Gastroesophageal sphincter (tissue), 4 donors: ENCODE measurements at regions not wholly inside any gene's neighbourhood (a gene's known extent, or its start where the extent isn't known, plus 50 kb on each side); places are given as distances from the start of the nearest gene placed in this dataset.

ENCODE experiments used
- ATAC-seq: fragments of 150-250 bp; one replicate; pipeline ENCODE4 v1.9.1; 2016; ENCODE audit warnings: mild to moderate bottlenecking, moderate library complexity
- H3K27ac ChIP-seq, 4 donors: fragments of 200-600 bp; sonication (generic) in 3 of 4; 1 replicate in 3 of 4; 2 replicates in 1 of 4; pipeline ENCODE4 v1.5.1; 2016 to 2019
- H3K27me3 ChIP-seq: fragments of 200-600 bp; sonication (generic); one replicate; pipeline ENCODE4 v1.5.1; 2019
- H3K36me3 ChIP-seq, 2 donors: fragments of 200-600 bp; sonication (generic); one replicate each; pipeline ENCODE4 v1.5.1; 2019; ENCODE audit warnings: control low read depth in 1 of 2
- H3K4me1 ChIP-seq, 3 donors: fragments of 200-600 bp; sonication (generic); 1 replicate in 2 of 3; 2 replicates in 1 of 3; pipeline ENCODE4 v1.5.1; 2016 to 2019; ENCODE audit warnings: control low read depth in 2 of 3
- H3K4me3 ChIP-seq, 2 donors: fragments of 200-600 bp; sonication (generic); one replicate each; pipeline ENCODE4 v1.5.1; 2019; ENCODE audit warnings: mild to moderate bottlenecking in 1 of 2, moderate library complexity in 1 of 2
- H3K9me3 ChIP-seq, 3 donors: fragments of 200-600 bp; sonication (generic); one replicate each; pipeline ENCODE4 v1.5.1; 2017 to 2019; ENCODE audit warnings: control low read depth in 2 of 3
- CTCF ChIP-seq, 4 experiments: fragments of 200-600 bp in 2 of 4; fragments of 450-650 bp in 2 of 4; sonication (generic) in 1 of 4; IDR thresholded peaks; one replicate each; pipeline ENCODE4 v1.5.1; 2017 to 2019; ENCODE audit warnings: antibody characterized with exemption in 4 of 4, mild to moderate bottlenecking in 2 of 4, moderate library complexity in 2 of 4
- EP300 ChIP-seq: sonication (generic); formaldehyde crosslinking; IDR thresholded peaks from one replicate; pipeline ENCODE4 v1.6.1; 2017; ENCODE audit warnings: antibody characterized with exemption, mild to moderate bottlenecking
- POLR2A ChIP-seq, 2 donors: fragments of 450-650 bp; IDR thresholded peaks; one replicate each; pipeline ENCODE4 v1.6.1; 2017; ENCODE audit warnings: antibody characterized with exemption in 2 of 2, mild to moderate bottlenecking in 2 of 2, moderate library complexity in 1 of 2
- POLR2AphosphoS5 ChIP-seq: sonication (generic); formaldehyde crosslinking; IDR thresholded peaks from one replicate; pipeline ENCODE4 v1.6.1; 2017; ENCODE audit warnings: antibody characterized with exemption
- WGBS, 2 donors: methylation state at CpG; one replicate each; pipeline ENCODE4 v1.1.5; 2018; ENCODE audit warnings: low coverage in 1 of 2; 5-methylcytosine and 5-hydroxymethylcytosine counted together

- no peaks in the 10 kb centered on the region for H3K9me3 ChIP-seq
- TF ChIP-seq EP300 (no peak), CTCF (IDR thresholded peaks at IDR 0.05) (no peak), POLR2A (IDR thresholded peaks at IDR 0.05) (no peak), POLR2AphosphoS5 (no peak)
- no peak for ATAC-seq
- no peak overlapping the region for H3K27ac ChIP-seq
- H3K27me3 ChIP-seq, result peaks cover 61% of the 10 kb centered on the region
- H3K36me3 ChIP-seq, result no peaks in the 10 kb centered on the region
- no peak overlapping the region for H3K4me3 ChIP-seq
- no peaks in the 10 kb centered on the region for H3K4me1 ChIP-seq
- 18 to 58% methylated on average over 2 to 4 of the region's 11 CpGs for WGBS, 2 donors
These were observed 78.1 kb upstream of the SLC22A11 start for GRCh38 chr11:64477675-64478074.

GRCh38 chr11:64482588-64482987 is 73.2 kb upstream of the SLC22A11 start:
- Histone ChIP-seq H3K4me1 (no peaks in the 10 kb centered on the region), H3K27me3 (peaks cover 78% of the 10 kb centered on the region), H3K4me3 (no peak overlapping the region), H3K27ac (no peak overlapping the region), H3K36me3 (no peaks in the 10 kb centered on the region), H3K9me3 (no peaks in the 10 kb centered on the region)
- ATAC-seq, result no peak
- TF ChIP-seq POLR2A (IDR thresholded peaks at IDR 0.05) (no peak), EP300 (no peak), POLR2AphosphoS5 (no peak), CTCF (IDR thresholded peaks at IDR 0.05) (no peak)
- WGBS, 2 donors, result 38 to 83% methylated on average over 2 to 4 of the region's 4 CpGs

- TF ChIP-seq POLR2AphosphoS5, result no peak
- TF ChIP-seq EP300, result no peak
- TF ChIP-seq POLR2A (IDR thresholded peaks at IDR 0.05), result no peak
- no peak for TF ChIP-seq CTCF (IDR thresholded peaks at IDR 0.05)
- Histone ChIP-seq H3K9me3 (no peaks in the 10 kb centered on the region), H3K36me3 (no peaks in the 10 kb centered on the region), H3K27ac (no peak overlapping the region), H3K4me1 (no peaks in the 10 kb centered on the region), H3K4me3 (no peak overlapping the region), H3K27me3 (peaks cover 78% of the 10 kb centered on the region)
- WGBS, 2 donors, result 43 to 69% methylated on average over 5 to 6 of the region's 7 CpGs
- no peak for ATAC-seq
These were observed 71.3 kb upstream of the SLC22A11 start for GRCh38 chr11:64484191-64485022.

- Histone ChIP-seq H3K27ac (no peak overlapping the region), H3K36me3 (no peaks in the 10 kb centered on the region), H3K27me3 (peaks cover 83% of the 10 kb centered on the region), H3K4me1 (no peaks in the 10 kb centered on the region), H3K9me3 (no peaks in the 10 kb centered on the region), H3K4me3 (no peak overlapping the region)
- no peak for TF ChIP-seq EP300
- TF ChIP-seq POLR2A (IDR thresholded peaks at IDR 0.05), result no peak
- no peak for TF ChIP-seq CTCF (IDR thresholded peaks at IDR 0.05)
- TF ChIP-seq POLR2AphosphoS5, result no peak
- WGBS, 2 donors, result 62 to 71% methylated on average over 5 to 12 of the region's 12 CpGs
- no peak for ATAC-seq
These were observed 70.7 kb upstream of the SLC22A11 start for GRCh38 chr11:64485074-64485473.

GRCh38 chr11:64489831-64490441 is 65.8 kb upstream of the SLC22A11 start:
- TF ChIP-seq EP300, result no peak
- no peak for TF ChIP-seq POLR2AphosphoS5
- peak in 2 of 4 experiments; percentile 17 to 51 for TF ChIP-seq CTCF (IDR thresholded peaks at IDR 0.05)
- no peak for TF ChIP-seq POLR2A (IDR thresholded peaks at IDR 0.05)
- H3K27me3 ChIP-seq, result peaks cover 78% of the 10 kb centered on the region

More at GRCh38 chr11:64489831-64490441, 65.8 kb upstream of the SLC22A11 start:
- H3K9me3 ChIP-seq, result no peaks in the 10 kb centered on the region
- WGBS, 2 donors, result 0 to 59% methylated on average over 1 to 9 of the region's 26 CpGs
- no peaks in the 10 kb centered on the region for H3K36me3 ChIP-seq
- H3K4me1 ChIP-seq, result no peaks in the 10 kb centered on the region
- no peak for ATAC-seq
- H3K27ac ChIP-seq, result no peak overlapping the region
- no peak overlapping the region for H3K4me3 ChIP-seq
